BJ (cell line): ENCODE measurements at regions not wholly inside any gene's neighbourhood (a gene's known extent, or its start where the extent isn't known, plus 50 kb on each side); places are given as distances from the start of the nearest gene placed in this dataset.
A peak's percentile ranks its signal among the peaks of the same experiment; 100 is the strongest.

ENCODE experiments used
- CTCF ChIA-PET: fragments of 350-600 bp; formaldehyde crosslinking; extraction: SDS; loops from one replicate; lab custom pipeline; 2021; ENCODE audit warnings: antibody characterized with exemption, inconsistent platforms; lab: Yijun Ruan, JAX
- POLR2A ChIA-PET: fragments of 300-600 bp; sonication (Branson Sonifier 250); formaldehyde crosslinking; extraction: SDS; loops from one replicate; lab custom pipeline; 2021; ENCODE audit warnings: antibody characterized with exemption; lab: Charles Lee
- DNase-seq: peaks from one replicate; pipeline ENCODE4 v3.0.0-alpha.2; 2011; ENCODE audit warnings: low read depth
- H3K27me3 ChIP-seq: 2 replicates; pipeline ENCODE4 v1.6.0; 2011; ENCODE audit warnings: low read length; ENCODE audit not compliant: control insufficient read depth, insufficient read depth
- H3K36me3 ChIP-seq: 2 replicates; pipeline ENCODE4 v1.5.1; 2011; ENCODE audit warnings: low read length; ENCODE audit not compliant: control insufficient read depth, insufficient read depth
- H3K4me3 ChIP-seq: 2 replicates; pipeline ENCODE4 v1.5.1; 2011; ENCODE audit warnings: low read depth, mild to moderate bottlenecking, control low read depth, low read length
- TF ChIP-seq, protein P1 (sequence below): IDR thresholded peaks from 2 replicates; pipeline ENCODE4 v1.5.1; 2011; ENCODE audit warnings: low read depth, mild to moderate bottlenecking, control low read depth, inconsistent platforms, low read length, moderate library complexity; ENCODE audit not compliant: insufficient read depth

DNA sequence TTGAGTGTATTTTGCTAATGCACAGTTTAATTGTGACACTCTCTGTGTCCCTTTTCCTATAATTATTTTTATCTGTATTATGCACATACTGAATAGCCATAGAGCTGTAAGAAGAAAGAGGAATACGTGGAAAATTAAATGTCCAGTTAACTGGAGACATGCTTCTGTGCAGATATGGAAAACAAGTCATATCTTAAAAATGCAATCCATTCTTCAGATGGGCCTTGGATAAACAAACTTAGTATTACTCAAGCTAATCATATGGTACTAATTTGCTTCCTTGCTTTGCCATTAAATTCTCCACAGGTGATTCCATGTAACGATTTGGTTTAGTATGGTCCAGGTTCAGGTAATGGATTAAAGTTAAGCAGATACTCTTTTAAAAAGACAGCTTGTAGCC, 201.2 kb upstream of the CELF2 start:
- CTCF ChIA-PET, result no interaction called here
- Histone ChIP-seq H3K4me3 (no peak overlapping the region), H3K27me3 (no peaks in the 10 kb centered on the region), H3K36me3 (no peaks in the 10 kb centered on the region)
- POLR2A ChIA-PET, result no interaction called here
- TF ChIP-seq, protein P1, sequence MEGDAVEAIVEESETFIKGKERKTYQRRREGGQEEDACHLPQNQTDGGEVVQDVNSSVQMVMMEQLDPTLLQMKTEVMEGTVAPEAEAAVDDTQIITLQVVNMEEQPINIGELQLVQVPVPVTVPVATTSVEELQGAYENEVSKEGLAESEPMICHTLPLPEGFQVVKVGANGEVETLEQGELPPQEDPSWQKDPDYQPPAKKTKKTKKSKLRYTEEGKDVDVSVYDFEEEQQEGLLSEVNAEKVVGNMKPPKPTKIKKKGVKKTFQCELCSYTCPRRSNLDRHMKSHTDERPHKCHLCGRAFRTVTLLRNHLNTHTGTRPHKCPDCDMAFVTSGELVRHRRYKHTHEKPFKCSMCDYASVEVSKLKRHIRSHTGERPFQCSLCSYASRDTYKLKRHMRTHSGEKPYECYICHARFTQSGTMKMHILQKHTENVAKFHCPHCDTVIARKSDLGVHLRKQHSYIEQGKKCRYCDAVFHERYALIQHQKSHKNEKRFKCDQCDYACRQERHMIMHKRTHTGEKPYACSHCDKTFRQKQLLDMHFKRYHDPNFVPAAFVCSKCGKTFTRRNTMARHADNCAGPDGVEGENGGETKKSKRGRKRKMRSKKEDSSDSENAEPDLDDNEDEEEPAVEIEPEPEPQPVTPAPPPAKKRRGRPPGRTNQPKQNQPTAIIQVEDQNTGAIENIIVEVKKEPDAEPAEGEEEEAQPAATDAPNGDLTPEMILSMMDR, result no peak
- no peak for DNase-seq

DNA sequence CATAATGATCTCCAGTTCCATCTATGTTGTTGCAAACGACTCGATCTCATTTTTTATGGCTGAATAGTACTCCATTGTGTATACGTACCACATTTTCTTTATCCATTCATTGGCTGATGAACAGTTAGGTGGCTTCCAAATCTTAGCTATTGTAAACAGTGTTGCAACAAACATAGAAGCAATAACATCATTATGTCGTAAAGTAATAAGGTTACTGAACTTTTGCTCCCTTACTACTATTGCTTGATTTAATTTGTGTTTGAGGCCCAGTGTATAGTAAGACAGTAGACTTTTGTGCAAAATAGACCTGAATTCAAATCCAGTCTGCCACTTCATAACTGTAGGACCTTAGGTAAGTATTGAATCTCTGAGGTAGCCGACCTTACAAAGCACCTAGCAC, 200.1 kb upstream of the CELF2 start:
- TF ChIP-seq, protein P1, result no peak

DNA sequence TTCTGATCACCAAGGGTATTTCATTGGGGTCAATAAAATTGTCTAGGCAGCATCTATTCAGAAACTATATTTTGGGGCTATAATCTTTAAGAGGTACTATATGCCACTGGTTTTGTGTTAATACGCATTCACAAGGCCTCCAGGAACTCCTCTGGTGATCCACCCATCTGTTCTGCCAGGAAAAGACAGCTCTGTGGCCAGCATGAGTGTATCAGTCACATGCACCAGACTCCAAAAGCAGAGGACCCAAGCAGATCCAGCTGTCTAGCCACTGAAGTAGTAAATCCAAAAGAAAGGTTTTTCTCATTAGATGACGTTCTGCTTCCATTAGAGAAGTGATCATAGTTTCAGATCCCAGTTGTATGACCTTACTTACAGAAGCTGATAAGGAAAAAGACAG, 199.6 kb upstream of the CELF2 start:
- ChIA-PET CTCF (no interaction called here), POLR2A (interaction anchor here (0.6 kb wide), 1 partner anchor 17 kb away, joined by 3 read pairs; no protein-coding TSS in a partner anchor)
- DNase-seq, result peak; percentile 66
- no peaks in the 10 kb centered on the region for H3K36me3 ChIP-seq
- TF ChIP-seq, protein P1, result no peak
- no peak overlapping the region for H3K4me3 ChIP-seq
- no peaks in the 10 kb centered on the region for H3K27me3 ChIP-seq

More for the DNA sequence above, 200.1 kb upstream of the CELF2 start:
- CTCF ChIA-PET, result no interaction called here
- H3K4me3 ChIP-seq, result no peak overlapping the region
- H3K36me3 ChIP-seq, result no peaks in the 10 kb centered on the region
- POLR2A ChIA-PET, result interaction anchor here (0.6 kb wide), 1 partner anchor 18 kb away, joined by 3 read pairs; no protein-coding TSS in a partner anchor
- no peak for DNase-seq
- H3K27me3 ChIP-seq, result no peaks in the 10 kb centered on the region

DNA sequence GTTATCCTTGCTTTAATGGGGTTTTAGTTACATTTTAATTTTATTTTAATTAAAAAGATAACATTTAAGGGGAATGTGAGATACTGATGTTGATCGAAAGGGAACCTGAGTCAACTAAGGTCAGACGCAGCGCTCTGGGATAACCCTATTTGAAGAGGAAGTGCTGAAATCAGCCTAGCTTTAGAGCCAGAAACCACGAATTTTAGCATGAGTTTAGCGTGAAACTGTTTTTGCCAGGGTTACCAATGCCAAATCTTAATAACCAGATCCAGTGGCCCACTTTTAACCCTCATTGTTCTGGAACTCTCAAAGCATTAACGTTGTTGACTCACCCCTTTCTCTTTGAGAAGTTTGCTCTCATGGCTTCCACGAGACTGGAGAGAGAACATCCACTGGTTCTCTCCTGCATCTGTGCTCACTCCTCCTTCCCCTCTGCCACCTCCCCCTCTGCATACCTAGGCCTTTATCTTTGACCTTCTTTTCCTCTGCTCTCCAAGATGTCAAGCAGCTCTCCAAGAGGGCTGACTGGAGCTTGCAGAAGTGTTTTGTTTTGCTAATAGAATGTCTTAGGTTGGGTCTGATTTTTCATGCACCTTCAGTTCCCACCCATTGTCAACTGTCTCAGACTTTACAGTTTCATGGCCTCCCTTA, 198.3 kb upstream of the CELF2 start:
- no peaks in the 10 kb centered on the region for H3K27me3 ChIP-seq
- no peak overlapping the region for H3K4me3 ChIP-seq
- DNase-seq, result no peak
- H3K36me3 ChIP-seq, result no peaks in the 10 kb centered on the region
- ChIA-PET POLR2A (no interaction called here), CTCF (no interaction called here)
- TF ChIP-seq, protein P1, result no peak

DNA sequence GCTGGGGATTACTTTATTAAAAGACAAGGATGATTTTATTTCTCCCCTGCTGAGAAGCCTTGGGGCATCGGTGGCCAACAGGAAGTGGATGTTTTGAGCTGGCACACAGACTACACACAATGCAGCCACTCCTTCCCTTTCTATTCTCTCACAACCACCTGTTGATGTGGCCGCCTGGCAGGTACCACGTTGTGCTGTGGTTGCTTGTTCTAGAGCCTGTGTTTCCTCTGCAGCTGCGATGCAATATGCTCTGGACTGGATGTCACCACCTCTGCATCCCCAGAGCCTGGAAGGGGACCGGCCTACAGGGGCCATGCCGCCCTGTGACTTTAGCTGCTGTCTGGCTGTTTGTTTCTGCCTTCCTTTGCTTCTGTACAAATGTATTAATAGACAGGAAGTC, 195.7 kb upstream of the CELF2 start:
- no peaks in the 10 kb centered on the region for H3K36me3 ChIP-seq
- H3K4me3 ChIP-seq, result no peak overlapping the region
- no peaks in the 10 kb centered on the region for H3K27me3 ChIP-seq
- ChIA-PET CTCF (no interaction called here), POLR2A (no interaction called here)
- no peak for DNase-seq
- TF ChIP-seq, protein P1, result no peak
